Stimulated activated naive CD8-positive, alpha-beta T cell treated with anti-CD3 and anti-CD28 coated beads, Interleukin-15, amount 100 ng/mL, for 72 hours (primary cell): ENCODE measurements at regions not wholly inside any gene's neighbourhood (a gene's known extent, or its start where the extent isn't known, plus 50 kb on each side); places are given as distances from the start of the nearest gene placed in this dataset.
A peak's percentile ranks its signal among the peaks of the same experiment; 100 is the strongest.
"Not testable (repeated sequence)": the region's sequence is repeated elsewhere in the genome, so short reads cannot be mapped to it uniquely, and the experiment has no call there.

ENCODE experiments used
- ATAC-seq: fragments of 150-1000 bp; cut with Tn5 transposase; 2 replicates; pipeline ENCODE4 v1.10.0; 2021; ENCODE audit warnings: mild to moderate bottlenecking, moderate library complexity
- DNase-seq, 2 donors: peaks; one replicate each; pipeline ENCODE4 v3.0.0; 2021 to 2022
- H3K27ac Mint-ChIP-seq, 2 donors: one replicate each; pipeline ENCODE4 v1.8.0; 2022; ENCODE audit warnings: mild to moderate bottlenecking in 2 of 2, mixed read lengths in 2 of 2, moderate library complexity in 2 of 2
- H3K27me3 Mint-ChIP-seq: one replicate; pipeline ENCODE4 v1.8.0; 2022; ENCODE audit warnings: mixed read lengths
- H3K4me1 Mint-ChIP-seq: one replicate; pipeline ENCODE4 v1.8.0; 2022; ENCODE audit warnings: mild to moderate bottlenecking, mixed read lengths
- H3K4me3 Mint-ChIP-seq, 2 donors: one replicate each; pipeline ENCODE4 v1.8.0; 2022; ENCODE audit warnings: mild to moderate bottlenecking in 2 of 2, mixed read lengths in 2 of 2, moderate library complexity in 1 of 2
- H3K9me3 Mint-ChIP-seq, 2 donors: one replicate each; pipeline ENCODE4 v1.8.0; 2022; ENCODE audit warnings: mixed read lengths in 2 of 2

- H3K4me1 Mint-ChIP-seq: no peaks in the 10 kb centered on the region
- DNase-seq (no peak), ATAC-seq (no peak)
- peaks cover 67% of the 10 kb centered on the region for H3K27me3 Mint-ChIP-seq
- no peak overlapping the region for H3K4me3 Mint-ChIP-seq
- H3K27ac Mint-ChIP-seq: no peak overlapping the region
- H3K9me3 Mint-ChIP-seq: peaks cover 4 to 17% of the 10 kb centered on the region in 2 donors
These were observed 254.7 kb upstream of the PROK2 start for GRCh38 chr3:72039677-72040076.

- H3K9me3 Mint-ChIP-seq: peaks cover 4 to 19% of the 10 kb centered on the region in 2 donors
- H3K27me3 Mint-ChIP-seq: peaks cover 65% of the 10 kb centered on the region
- ATAC-seq: no peak
- DNase-seq: no peak
- H3K27ac Mint-ChIP-seq: no peak overlapping the region
- no peaks in the 10 kb centered on the region for H3K4me1 Mint-ChIP-seq
- no peak overlapping the region for H3K4me3 Mint-ChIP-seq
These were observed 252.0 kb upstream of the PROK2 start for GRCh38 chr3:72036899-72037298.

- no peak for ATAC-seq
These were observed 250.7 kb upstream of the PROK2 start for GRCh38 chr3:72035606-72036005.

GRCh38 chr3:72034986-72035385 lies 250.0 kb upstream of the PROK2 start:
- no peak for DNase-seq
- peaks cover 47% of the 10 kb centered on the region for H3K27me3 Mint-ChIP-seq

More at GRCh38 chr3:72035606-72036005, 250.7 kb upstream of the PROK2 start:
- no peak for DNase-seq
- Mint-ChIP-seq H3K4me1 (no peaks in the 10 kb centered on the region), H3K27ac (no peak overlapping the region), H3K4me3 (no peak overlapping the region), H3K9me3 (peaks cover 4 to 19% of the 10 kb centered on the region in 2 donors), H3K27me3 (peaks cover 53% of the 10 kb centered on the region)

GRCh38 chr3:72033666-72034428 lies 248.9 kb upstream of the PROK2 start:
- ATAC-seq (no peak), DNase-seq (no peak)
- Mint-ChIP-seq H3K4me3 (no peak overlapping the region), H3K9me3 (peaks cover 4 to 19% of the 10 kb centered on the region in 2 donors), H3K27ac (peak overlapping the region in 1 of 2 donors; percentile 81), H3K27me3 (peaks cover 37% of the 10 kb centered on the region), H3K4me1 (no peaks in the 10 kb centered on the region)

More at GRCh38 chr3:72034986-72035385, 250.0 kb upstream of the PROK2 start:
- ATAC-seq: no peak
- Mint-ChIP-seq H3K4me3 (no peak overlapping the region), H3K9me3 (peaks cover 4 to 19% of the 10 kb centered on the region in 2 donors), H3K27ac (no peak overlapping the region), H3K4me1 (no peaks in the 10 kb centered on the region)

GRCh38 chr3:72032441-72033135 lies 247.6 kb upstream of the PROK2 start:
- H3K4me1 Mint-ChIP-seq: no peaks in the 10 kb centered on the region
- ATAC-seq (no peak), DNase-seq (no peak)
- peaks cover 25% of the 10 kb centered on the region for H3K27me3 Mint-ChIP-seq
- H3K4me3 Mint-ChIP-seq: no peak overlapping the region
- peak overlapping the region in 1 of 2 donors; percentile 24 for H3K27ac Mint-ChIP-seq
- H3K9me3 Mint-ChIP-seq: peaks cover 4 to 17% of the 10 kb centered on the region in 2 donors

GRCh38 chr3:72031581-72031980 lies 246.6 kb upstream of the PROK2 start:
- no peak overlapping the region for H3K27ac Mint-ChIP-seq
- no peak overlapping the region for H3K4me3 Mint-ChIP-seq
- no peaks in the 10 kb centered on the region for H3K4me1 Mint-ChIP-seq
- H3K27me3 Mint-ChIP-seq: peaks cover 15% of the 10 kb centered on the region
- DNase-seq (no peak), ATAC-seq (no peak)
- H3K9me3 Mint-ChIP-seq: peaks cover 0 to 11% of the 10 kb centered on the region in 2 donors

GRCh38 chr3:72030296-72030695 lies 245.3 kb upstream of the PROK2 start:
- H3K27me3 Mint-ChIP-seq: peaks cover 10% of the 10 kb centered on the region
- ATAC-seq, H3K9me3 Mint-ChIP-seq, DNase-seq, H3K27ac Mint-ChIP-seq, H3K4me1 Mint-ChIP-seq, H3K4me3 Mint-ChIP-seq: not testable (repeated sequence)

- H3K4me1 Mint-ChIP-seq, ATAC-seq, DNase-seq, H3K9me3 Mint-ChIP-seq, H3K27me3 Mint-ChIP-seq, H3K4me3 Mint-ChIP-seq, H3K27ac Mint-ChIP-seq: not testable (repeated sequence)
These were observed 243.8 kb upstream of the PROK2 start for GRCh38 chr3:72028726-72029125.

- ATAC-seq: not testable (repeated sequence)
These were observed 243.4 kb upstream of the PROK2 start for GRCh38 chr3:72028307-72028706.

GRCh38 chr3:72027728-72028127 lies 242.8 kb upstream of the PROK2 start:
- H3K4me1 Mint-ChIP-seq, DNase-seq, H3K9me3 Mint-ChIP-seq, H3K27ac Mint-ChIP-seq, ATAC-seq, H3K27me3 Mint-ChIP-seq, H3K4me3 Mint-ChIP-seq: not testable (repeated sequence)

More at GRCh38 chr3:72028307-72028706, 243.4 kb upstream of the PROK2 start:
- not testable (repeated sequence) for H3K4me3 Mint-ChIP-seq, H3K9me3 Mint-ChIP-seq, H3K27me3 Mint-ChIP-seq, H3K4me1 Mint-ChIP-seq, DNase-seq, H3K27ac Mint-ChIP-seq

GRCh38 chr3:72022027-72022426 lies 237.1 kb upstream of the PROK2 start:
- H3K4me3 Mint-ChIP-seq: no peak overlapping the region
- H3K4me1 Mint-ChIP-seq: peaks cover 13% of the 10 kb centered on the region
- H3K27me3 Mint-ChIP-seq: no peaks in the 10 kb centered on the region
- no peak for DNase-seq
- no peak overlapping the region for H3K27ac Mint-ChIP-seq
- ATAC-seq: no peak
- peaks cover 0 to 5% of the 10 kb centered on the region in 2 donors for H3K9me3 Mint-ChIP-seq

- Mint-ChIP-seq H3K4me3 (no peak overlapping the region), H3K9me3 (peaks cover 0 to 5% of the 10 kb centered on the region in 2 donors), H3K27ac (no peak overlapping the region), H3K27me3 (no peaks in the 10 kb centered on the region), H3K4me1 (peaks cover 13% of the 10 kb centered on the region)
- ATAC-seq (no peak), DNase-seq (no peak)
These were observed 236.6 kb upstream of the PROK2 start for GRCh38 chr3:72021531-72021930.

- DNase-seq (no peak), ATAC-seq (no peak)
- Mint-ChIP-seq H3K4me3 (no peak overlapping the region), H3K27me3 (no peaks in the 10 kb centered on the region), H3K27ac (peak overlapping the region in 1 of 2 donors; percentile 31), H3K4me1 (peaks cover 25% of the 10 kb centered on the region), H3K9me3 (peaks cover 0 to 5% of the 10 kb centered on the region in 2 donors)
These were observed 233.5 kb upstream of the PROK2 start for GRCh38 chr3:72018343-72018984.

GRCh38 chr3:72017935-72018334 lies 233.0 kb upstream of the PROK2 start:
- Mint-ChIP-seq H3K27me3 (peaks cover 4% of the 10 kb centered on the region), H3K4me3 (no peak overlapping the region), H3K4me1 (peaks cover 25% of the 10 kb centered on the region), H3K27ac (peak overlapping the region; percentile 31 to 79), H3K9me3 (peaks cover 0 to 5% of the 10 kb centered on the region in 2 donors)
- DNase-seq (no peak), ATAC-seq (no peak)

- DNase-seq (no peak), ATAC-seq (no peak)
- peaks cover 8% of the 10 kb centered on the region for H3K27me3 Mint-ChIP-seq
- no peak overlapping the region for H3K4me3 Mint-ChIP-seq
- H3K4me1 Mint-ChIP-seq: peaks cover 25% of the 10 kb centered on the region
- no peak overlapping the region for H3K27ac Mint-ChIP-seq
- H3K9me3 Mint-ChIP-seq: peaks cover 0 to 5% of the 10 kb centered on the region in 2 donors
These were observed 232.4 kb upstream of the PROK2 start for GRCh38 chr3:72017311-72017710.
